T47D (cell line): ENCODE measurements at regions not wholly inside any gene's neighbourhood (a gene's known extent, or its start where the extent isn't known, plus 50 kb on each side); places are given as distances from the start of the nearest gene placed in this dataset.

Experiments used
- DNase-seq, 2 experiments: peaks; one replicate each; pipeline versions ENCODE4 v3.0.0 to v3.0.0-alpha.2; 2011 to 2012; ENCODE audit warnings: low read depth in 1 of 2, low spot score in 1 of 2
- JUND ChIP-seq: IDR thresholded peaks from 2 replicates; pipeline ENCODE4 v1.6.1; 2012; ENCODE audit warnings: low read depth
- in situ Hi-C: cut with HindIII; loops from 2 replicates; pipeline ENCODE4 v1.10.0; 2016; ENCODE audit warnings: low sequenced_read_pairs, low pct_unique_long_range_greater_than_20kb

DNA sequence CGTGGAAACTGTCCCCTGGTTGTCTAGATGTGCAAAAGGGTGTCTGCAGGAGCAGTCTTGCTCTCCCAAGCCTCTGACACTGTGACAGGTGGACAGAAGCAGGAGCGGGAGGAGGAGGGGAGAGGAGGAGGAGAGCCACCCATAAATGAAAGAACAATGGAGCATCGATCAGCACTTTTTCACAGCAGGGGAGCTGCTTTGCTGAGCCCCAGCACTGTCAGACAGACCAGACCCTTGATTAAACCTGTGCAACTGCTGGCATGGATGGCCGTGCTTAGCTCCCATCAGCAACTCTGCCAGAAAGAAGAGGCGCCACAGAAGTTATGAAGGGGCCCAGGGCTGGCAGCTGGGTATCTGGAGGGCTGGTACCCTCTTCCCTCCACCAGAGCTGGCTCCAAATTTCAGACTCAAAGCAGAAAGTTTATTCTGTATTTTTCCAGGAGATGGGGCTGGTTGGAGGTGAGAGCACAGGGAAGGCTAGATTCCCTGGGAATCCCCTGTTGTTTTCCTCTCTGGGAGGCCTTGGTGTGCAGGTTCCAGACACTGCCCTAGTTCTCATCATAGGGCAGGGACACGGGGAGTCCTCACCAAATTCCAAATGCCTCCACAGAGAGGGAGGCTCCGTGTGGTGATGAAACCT is 1192.2 kb downstream of the UQCRFS1 start:
- DNase-seq = no peak
- no peak for TF ChIP-seq JUND
- in situ Hi-C loops = no loop called here

DNA sequence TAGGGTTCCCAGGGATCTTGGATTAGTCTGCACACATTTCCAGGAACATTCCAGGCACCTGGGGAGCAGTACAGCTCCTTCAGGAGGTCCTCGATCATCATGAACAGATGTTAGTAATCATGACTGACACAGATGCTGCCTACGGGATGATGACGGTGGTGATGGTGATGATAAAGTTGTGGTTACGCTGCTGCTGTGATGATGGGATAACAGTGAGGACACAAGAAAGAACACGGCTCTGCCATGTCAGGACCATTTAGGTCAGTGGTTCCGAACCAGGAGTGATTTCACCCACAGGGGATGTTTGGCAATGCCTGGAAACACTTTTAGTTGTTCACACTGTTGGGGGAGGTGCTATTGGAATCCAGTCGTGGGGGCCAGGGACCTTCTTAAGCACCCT is 1193.0 kb downstream of the UQCRFS1 start:
- in situ Hi-C loops = no loop called here
- TF ChIP-seq JUND = no peak
- DNase-seq = no peak

DNA sequence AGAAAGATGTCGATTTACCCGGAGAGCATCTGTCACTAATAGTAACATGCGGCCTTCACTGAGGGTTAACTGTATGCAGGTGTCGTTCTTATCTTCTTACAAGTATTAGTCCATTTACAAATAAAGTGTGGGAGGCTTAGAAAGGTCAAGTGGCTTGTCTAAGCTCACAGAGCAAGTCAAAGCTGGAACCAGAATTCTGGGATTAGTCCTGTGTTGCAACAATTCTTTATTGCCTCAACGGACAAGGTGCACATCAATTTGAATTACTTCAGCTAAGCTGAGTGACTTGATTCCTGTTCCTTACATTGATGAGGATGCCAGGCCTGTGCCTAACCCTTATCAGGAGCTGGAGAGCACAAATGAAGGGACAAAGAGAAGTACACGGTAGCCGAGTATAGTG is 1193.6 kb downstream of the UQCRFS1 start:
- TF ChIP-seq JUND = no peak
- DNase-seq = no peak
- in situ Hi-C loops = no loop called here

DNA sequence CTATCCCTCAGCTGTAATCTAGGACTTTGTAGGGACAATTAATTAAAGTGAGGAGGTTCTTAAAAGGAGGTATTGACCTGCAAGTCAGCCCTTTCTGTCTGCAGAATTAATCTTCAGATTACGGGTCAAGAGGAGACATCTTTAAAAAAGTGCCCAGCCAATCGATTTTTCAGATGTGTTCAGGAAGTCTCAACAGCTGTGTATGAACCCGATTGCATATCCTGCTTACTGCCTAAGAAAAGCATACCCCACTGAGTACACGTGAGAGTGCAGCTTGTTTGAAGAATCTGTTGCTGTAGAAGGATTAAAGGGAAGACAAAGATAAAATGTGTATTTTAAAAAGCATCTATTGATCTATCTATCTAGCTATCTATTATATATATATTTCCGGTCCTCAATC is 1194.5 kb downstream of the UQCRFS1 start:
- in situ Hi-C loops = no loop called here
- no peak for DNase-seq
- no peak for TF ChIP-seq JUND

DNA sequence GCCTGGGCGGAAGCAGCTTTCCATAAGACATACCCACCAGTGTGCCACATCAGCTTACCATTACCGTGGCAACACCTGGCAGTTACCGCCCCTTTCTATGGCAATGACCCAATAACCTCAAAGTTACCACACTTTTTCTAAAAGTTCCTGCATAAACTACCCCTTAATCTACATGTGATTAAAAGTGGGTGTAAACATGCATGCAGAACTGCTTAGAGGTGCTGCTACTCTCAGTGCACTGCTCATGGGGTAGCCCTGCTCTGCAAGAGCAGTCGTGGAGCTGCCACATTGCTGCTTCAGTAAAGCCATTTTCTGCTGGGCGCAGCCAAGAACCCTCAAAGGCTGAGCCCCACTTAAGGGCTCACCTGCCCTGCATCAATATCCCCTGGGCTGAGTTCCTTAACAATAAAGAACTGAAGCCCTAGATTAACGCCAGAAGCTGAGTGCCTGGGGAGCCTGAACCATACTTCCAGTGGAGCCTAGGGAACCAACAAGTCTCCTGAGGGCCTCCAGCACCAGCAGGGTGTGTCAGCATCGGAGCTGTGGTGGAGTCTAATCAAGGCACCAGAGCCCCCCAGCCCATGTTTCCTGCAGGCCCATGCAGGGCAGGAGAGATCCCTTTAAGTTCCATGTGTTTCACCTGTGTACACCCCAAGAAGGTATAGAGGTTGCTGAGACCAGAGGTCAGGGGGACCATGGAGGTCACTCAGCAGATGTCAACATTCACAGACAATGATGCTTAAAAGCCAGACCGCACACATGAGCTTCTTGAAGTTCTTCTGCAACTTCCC is 1198.1 kb downstream of the UQCRFS1 start:
- TF ChIP-seq JUND = no peak
- no peak for DNase-seq
- in situ Hi-C loops = no loop called here

DNA sequence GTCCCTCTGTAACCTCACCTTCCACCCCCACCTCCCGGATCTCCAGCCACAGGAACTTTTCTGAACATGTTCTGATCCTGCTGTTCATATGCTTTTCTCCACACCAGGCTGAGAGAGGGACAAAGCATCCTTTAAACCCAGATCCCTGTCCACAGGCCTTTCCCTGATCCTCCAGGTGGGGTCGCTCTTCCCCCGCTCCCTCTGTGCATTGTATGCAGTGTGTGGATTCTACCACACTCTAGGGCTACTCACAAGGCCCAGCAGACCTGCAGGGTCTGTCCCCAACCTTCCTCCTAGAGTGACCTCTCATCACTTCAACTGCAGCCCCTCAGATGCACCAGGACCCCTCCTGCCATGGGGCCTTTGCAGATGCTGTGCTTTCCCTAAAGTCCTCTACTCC is 1200.6 kb downstream of the UQCRFS1 start:
- DNase-seq = no peak
- TF ChIP-seq JUND = no peak
- in situ Hi-C loops = no loop called here

DNA sequence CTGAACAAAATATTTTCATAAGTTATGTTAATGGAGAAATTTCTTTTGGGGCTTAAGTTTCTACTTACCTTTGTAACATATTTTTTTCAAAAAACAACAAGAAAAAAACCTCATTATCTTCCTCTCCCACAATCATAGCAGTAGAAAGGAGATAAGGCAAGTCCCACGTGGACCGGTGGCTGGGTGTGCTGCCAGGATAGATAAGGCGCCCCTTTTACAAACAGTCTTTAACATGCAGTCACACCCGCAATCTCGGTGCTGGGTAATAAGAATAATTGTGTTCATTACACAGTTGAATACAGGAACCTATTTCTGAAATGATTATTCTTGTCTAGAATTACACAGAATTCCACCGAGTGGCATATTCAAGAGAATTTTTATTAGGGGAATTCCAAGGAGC is 1202.3 kb downstream of the UQCRFS1 start:
- in situ Hi-C loops = no loop called here
- no peak for DNase-seq
- no peak for TF ChIP-seq JUND

DNA sequence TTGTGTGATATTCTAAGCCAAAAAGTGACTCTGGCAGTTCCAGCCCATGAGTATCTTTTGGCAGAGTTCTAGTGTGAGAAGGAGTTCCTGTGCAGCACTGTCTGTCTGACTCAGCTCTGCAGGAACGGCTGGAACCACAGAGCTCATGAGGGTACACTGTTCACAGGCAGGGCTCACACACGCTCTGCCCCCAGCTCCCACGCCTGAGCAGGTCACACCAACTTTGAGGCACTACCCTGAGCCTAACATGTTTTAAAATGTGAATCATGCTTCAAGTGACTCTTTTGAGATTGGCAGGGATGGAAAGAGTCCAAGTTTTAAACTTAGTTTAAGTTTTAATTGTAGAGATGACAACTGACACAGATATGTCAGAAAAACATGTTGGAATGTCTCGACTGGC is 1203.3 kb downstream of the UQCRFS1 start:
- in situ Hi-C loops = no loop called here
- DNase-seq = no peak
- TF ChIP-seq JUND = no peak

DNA sequence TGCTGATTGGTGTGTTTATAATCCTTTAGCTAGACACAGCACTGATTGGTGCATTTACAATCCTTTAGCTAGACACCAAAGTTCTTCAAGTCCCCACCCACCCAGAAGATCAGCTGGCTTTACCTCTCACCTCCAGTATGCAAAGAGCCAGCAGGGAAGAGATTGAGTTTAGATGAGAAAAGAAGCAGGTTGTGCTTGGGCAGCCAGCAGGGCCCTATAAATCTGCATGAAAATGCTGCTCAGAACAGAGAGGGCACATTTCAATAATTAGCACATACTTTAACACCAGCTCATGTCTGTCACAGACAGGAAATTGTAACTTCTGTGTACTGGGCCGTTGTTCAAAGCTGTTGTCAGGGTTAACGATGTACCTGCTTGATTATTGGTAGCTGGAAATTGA is 1204.3 kb downstream of the UQCRFS1 start:
- DNase-seq = no peak
- TF ChIP-seq JUND = no peak
- in situ Hi-C loops = no loop called here

DNA sequence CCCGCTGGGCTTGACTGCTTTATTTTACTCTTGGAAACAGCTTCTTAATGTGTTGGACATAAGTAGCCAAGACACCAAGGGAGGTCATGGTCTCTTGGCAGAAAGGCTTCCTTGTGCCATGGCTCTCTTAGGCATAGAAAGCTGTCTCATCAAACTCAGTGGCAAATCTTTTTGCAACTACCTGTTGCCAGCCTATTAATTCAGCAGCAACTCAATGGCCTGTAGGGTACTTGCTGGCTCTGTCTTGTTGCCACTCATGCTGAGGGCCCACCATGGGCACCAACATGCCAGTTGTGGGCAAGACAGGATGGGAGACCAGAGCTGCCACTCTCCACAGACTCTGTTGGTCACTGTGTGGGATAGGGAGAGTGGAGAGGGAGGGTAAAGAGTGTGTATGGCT is 1209.4 kb downstream of the UQCRFS1 start:
- TF ChIP-seq JUND = no peak
- no peak for DNase-seq
- in situ Hi-C loops = no loop called here

DNA sequence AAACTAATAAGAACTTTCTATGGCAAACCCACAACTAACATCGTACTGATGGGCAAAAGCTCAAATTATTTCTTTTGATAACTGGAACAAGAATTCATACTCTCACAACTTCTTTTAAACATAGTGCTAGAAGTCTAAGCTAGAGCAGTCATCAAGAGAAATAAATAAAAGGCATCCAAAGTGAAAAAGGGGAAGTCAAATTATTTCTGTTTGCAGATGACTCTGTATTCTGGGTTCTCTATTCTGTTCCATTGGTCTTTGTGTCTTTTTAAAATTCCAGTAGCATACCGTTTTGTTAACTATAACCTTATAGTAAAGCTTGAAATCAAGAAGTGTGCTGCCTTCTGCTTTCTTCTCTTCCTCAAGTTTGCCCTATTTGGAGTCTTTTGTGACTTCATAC is 1215.9 kb downstream of the UQCRFS1 start:
- no peak for DNase-seq
- in situ Hi-C loops = no loop called here
- no peak for TF ChIP-seq JUND

DNA sequence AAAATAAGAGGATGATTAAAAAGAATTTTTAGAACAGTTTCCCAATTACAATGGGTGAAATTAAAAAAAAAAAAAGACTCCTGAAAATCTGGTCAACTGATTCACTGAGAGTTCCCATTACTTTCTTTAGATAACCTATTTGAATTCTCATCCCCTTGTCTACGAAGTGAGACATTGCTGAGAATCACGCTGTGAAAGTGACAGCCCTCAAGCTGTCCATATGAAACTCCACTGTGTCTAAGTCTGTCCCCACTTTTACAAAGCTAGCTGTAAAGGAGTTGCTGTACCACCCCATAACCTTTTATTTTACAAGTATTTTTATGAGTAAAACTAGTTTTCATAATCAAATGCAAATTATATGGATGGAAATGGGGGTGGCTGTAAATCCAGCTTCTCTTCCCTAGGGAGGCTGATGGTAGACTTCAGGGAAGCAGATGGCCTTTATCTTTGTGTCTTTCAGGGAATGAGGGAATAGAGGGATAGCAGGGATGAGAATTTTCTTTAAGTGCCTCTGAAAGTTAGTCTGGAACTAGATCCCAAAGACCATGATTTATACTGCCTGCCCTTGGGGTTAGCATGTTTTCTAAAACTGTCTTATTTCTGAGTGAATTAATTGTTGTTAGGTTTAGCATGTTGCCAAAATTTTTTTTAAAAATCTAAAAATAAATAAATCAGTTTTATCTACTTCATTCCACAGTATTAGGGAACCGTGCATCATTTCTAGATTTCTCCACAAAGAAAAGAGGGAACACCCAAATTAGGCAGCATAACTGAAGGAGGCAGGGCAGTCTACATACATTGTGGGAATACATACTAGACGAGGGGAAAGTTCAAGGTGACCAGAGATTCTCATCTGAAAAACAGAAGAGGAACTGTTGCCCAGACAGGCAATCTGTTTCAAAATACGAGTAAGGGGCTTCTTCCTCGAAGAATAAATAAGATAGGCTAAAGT is 1219.1 kb downstream of the UQCRFS1 start:
- no peak for DNase-seq
- no peak for TF ChIP-seq JUND

DNA sequence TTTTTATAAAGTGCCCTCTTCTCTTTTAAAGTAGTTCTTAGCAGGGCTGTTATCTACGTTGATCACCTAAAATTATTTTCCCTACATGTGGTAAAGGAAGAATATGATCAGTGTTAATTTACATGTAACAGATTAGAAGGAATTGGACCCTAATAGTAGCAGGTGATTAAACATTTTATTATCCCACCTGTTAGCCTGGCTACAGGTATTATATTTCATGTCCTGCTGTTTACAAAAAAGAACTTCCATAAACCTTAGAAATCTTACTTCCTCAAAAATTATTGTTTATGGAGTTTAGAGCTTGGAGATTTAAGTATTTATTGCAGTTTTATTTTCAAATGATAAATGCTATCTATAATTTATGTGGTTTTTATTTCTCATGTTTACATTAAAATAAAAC is 1226.7 kb downstream of the UQCRFS1 start:
- no peak for DNase-seq
- no peak for TF ChIP-seq JUND
- in situ Hi-C loops = no loop called here

More for the DNA sequence above, 1219.1 kb downstream of the UQCRFS1 start:
- in situ Hi-C loops = no loop called here
